ENCODE measurements at regions not wholly inside any gene's neighbourhood (a gene's known extent, or its start where the extent isn't known, plus 50 kb on each side); places are given as distances from the start of the nearest gene placed in this dataset.

DNA sequence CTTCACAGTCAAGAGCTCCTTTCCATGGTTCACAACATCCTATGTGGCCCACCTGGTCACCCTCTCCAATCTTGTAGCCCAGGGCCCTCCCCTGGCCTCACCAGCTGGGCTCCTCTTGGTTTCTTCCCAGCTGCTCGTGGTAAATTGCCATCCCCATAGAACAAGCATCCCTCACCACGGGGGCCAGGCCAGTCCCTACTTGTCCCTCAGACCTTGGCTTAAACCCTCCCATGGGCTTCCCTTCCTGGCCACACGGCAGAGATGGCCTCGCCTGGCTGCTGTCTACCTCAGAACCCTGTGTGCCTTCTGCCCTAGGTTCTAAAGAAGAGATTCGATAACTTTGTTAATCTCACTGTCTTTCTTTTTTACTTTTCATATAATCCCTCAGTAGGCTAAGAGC lies 153.3 kb upstream of the TCERG1L start:
- TF ChIP-seq CTCF (IDR thresholded peaks at IDR 0.05) (no peak), POLR2A (IDR thresholded peaks at IDR 0.05) (no peak)

All from thyroid gland (tissue), 4 donors.